ENCODE measurements at regions not wholly inside any gene's neighbourhood (a gene's known extent, or its start where the extent isn't known, plus 50 kb on each side); places are given as distances from the start of the nearest gene placed in this dataset.
A peak's percentile ranks its signal among the peaks of the same experiment; 100 is the strongest.

DNA sequence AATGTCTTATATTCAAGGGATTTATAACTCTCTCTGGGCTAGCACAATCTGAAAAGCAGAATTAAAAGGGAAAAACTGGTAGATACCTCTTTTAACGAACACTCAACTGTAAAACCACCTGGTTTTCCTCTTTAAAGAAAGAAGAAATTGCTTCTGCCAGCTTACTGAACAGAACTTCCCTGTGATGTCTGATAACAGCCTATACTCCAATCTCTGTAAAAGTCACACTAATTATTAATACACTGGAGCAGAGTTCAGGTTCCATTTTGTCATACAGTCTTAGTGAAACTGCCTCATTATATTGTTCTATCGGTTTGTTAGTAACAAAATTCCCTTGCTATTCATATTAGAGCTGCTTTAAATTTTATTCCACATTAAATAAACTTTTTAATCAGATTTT lies 251.0 kb upstream of the STARD13 start:
- H3K4me3 ChIP-seq, result peak overlapping the region in 1 of 2 donors; percentile 3
- no peak for TF ChIP-seq POLR2AphosphoS5 (IDR thresholded peaks at IDR 0.05)
- TF ChIP-seq, protein P1, sequence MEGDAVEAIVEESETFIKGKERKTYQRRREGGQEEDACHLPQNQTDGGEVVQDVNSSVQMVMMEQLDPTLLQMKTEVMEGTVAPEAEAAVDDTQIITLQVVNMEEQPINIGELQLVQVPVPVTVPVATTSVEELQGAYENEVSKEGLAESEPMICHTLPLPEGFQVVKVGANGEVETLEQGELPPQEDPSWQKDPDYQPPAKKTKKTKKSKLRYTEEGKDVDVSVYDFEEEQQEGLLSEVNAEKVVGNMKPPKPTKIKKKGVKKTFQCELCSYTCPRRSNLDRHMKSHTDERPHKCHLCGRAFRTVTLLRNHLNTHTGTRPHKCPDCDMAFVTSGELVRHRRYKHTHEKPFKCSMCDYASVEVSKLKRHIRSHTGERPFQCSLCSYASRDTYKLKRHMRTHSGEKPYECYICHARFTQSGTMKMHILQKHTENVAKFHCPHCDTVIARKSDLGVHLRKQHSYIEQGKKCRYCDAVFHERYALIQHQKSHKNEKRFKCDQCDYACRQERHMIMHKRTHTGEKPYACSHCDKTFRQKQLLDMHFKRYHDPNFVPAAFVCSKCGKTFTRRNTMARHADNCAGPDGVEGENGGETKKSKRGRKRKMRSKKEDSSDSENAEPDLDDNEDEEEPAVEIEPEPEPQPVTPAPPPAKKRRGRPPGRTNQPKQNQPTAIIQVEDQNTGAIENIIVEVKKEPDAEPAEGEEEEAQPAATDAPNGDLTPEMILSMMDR (IDR thresholded peaks at IDR 0.05), result no peak
- no peak for TF ChIP-seq POLR2A (IDR thresholded peaks at IDR 0.05)
- no peaks in the 10 kb centered on the region for H3K9me3 ChIP-seq
- WGBS, result 29% methylated on average over 2 of the region's 2 CpGs
- H3K4me1 ChIP-seq (replicated peaks), result peaks cover 3% of the 10 kb centered on the region
- intact Hi-C loops (cut with DNase I), result no loop called here
- no peaks in the 10 kb centered on the region for H3K36me3 ChIP-seq
- H3K27ac ChIP-seq, result peak overlapping the region; percentile 67 to 80
- no peak for DNase-seq (ENCODE audit: low spot score)
- H3K27me3 ChIP-seq (replicated peaks; ENCODE audit: insufficient read depth), result no peaks in the 10 kb centered on the region

- peak overlapping the region; percentile 67 to 80 for H3K27ac ChIP-seq
- H3K36me3 ChIP-seq, result no peaks in the 10 kb centered on the region
- intact Hi-C loops (cut with DNase I), result no loop called here
- 24% methylated on average over 5 of the region's 5 CpGs for WGBS
- peaks cover 3% of the 10 kb centered on the region for H3K4me1 ChIP-seq (replicated peaks)
- H3K9me3 ChIP-seq, result no peaks in the 10 kb centered on the region
- H3K4me3 ChIP-seq, result peak overlapping the region in 1 of 2 donors; percentile 3
- H3K27me3 ChIP-seq (replicated peaks; ENCODE audit: insufficient read depth), result no peaks in the 10 kb centered on the region
- peak; percentile 76 for TF ChIP-seq POLR2AphosphoS5 (IDR thresholded peaks at IDR 0.05)
- TF ChIP-seq POLR2A (IDR thresholded peaks at IDR 0.05), result no peak
- TF ChIP-seq, protein P1 (IDR thresholded peaks at IDR 0.05), result no peak
- peak; percentile 27 for DNase-seq (ENCODE audit: low spot score)
Observed at GRCh38 chr13:33537026-33537425, 251.5 kb upstream of the STARD13 start.

GRCh38 chr13:33537676-33538075 lies 252.1 kb upstream of the STARD13 start:
- Histone ChIP-seq H3K27me3 (replicated peaks; ENCODE audit: insufficient read depth) (no peaks in the 10 kb centered on the region), H3K27ac (peak overlapping the region; percentile 67 to 80), H3K4me1 (replicated peaks) (peaks cover 3% of the 10 kb centered on the region), H3K9me3 (no peaks in the 10 kb centered on the region), H3K36me3 (no peaks in the 10 kb centered on the region), H3K4me3 (no peak overlapping the region)
- 28% methylated on average over 2 of the region's 2 CpGs for WGBS
- TF ChIP-seq, protein P1 (IDR thresholded peaks at IDR 0.05), result no peak
- TF ChIP-seq POLR2A (IDR thresholded peaks at IDR 0.05) (no peak), POLR2AphosphoS5 (IDR thresholded peaks at IDR 0.05) (no peak)
- DNase-seq (ENCODE audit: low spot score), result no peak
- intact Hi-C loops (cut with DNase I), result no loop called here

DNA sequence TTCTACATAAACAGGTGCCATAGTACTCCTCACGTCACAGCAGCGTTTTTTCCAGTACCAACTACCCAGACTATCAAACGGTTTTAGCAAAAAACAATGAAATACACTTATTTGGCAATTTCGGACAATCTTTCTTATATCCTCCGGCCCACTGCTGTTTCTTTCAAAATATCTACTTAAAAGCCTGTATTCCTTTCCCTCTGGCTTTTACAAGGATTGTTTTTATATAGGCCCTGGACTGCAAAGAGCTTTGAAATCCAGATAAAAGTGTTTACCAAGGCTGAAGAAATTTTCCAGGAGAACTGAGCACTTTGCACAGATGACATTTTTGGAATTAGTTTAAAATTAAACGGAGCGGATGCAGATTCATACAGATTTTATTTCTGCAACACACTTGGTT lies 255.9 kb upstream of the STARD13 start:
- 44% methylated on average over 7 of the region's 7 CpGs for WGBS
- DNase-seq (ENCODE audit: low spot score), result no peak
- Histone ChIP-seq H3K4me3 (peak overlapping the region; percentile 30 to 48), H3K36me3 (no peaks in the 10 kb centered on the region), H3K27me3 (replicated peaks; ENCODE audit: insufficient read depth) (no peaks in the 10 kb centered on the region), H3K9me3 (no peaks in the 10 kb centered on the region), H3K4me1 (replicated peaks) (peaks cover 3% of the 10 kb centered on the region), H3K27ac (peak overlapping the region; percentile 96 to 99)
- TF ChIP-seq POLR2AphosphoS5 (IDR thresholded peaks at IDR 0.05), result no peak
- TF ChIP-seq, protein P1 (IDR thresholded peaks at IDR 0.05), result no peak
- no peak for TF ChIP-seq POLR2A (IDR thresholded peaks at IDR 0.05)
- intact Hi-C loops (cut with DNase I), result loop anchor here (5.0 to 10.0 kb wide), 3 partner anchors 181 to 527 kb away; partner anchors contain the start of gene KL

GRCh38 chr13:33541962-33542308 lies 256.4 kb upstream of the STARD13 start:
- Histone ChIP-seq H3K9me3 (no peaks in the 10 kb centered on the region), H3K27me3 (replicated peaks; ENCODE audit: insufficient read depth) (no peaks in the 10 kb centered on the region), H3K36me3 (no peaks in the 10 kb centered on the region), H3K4me1 (replicated peaks) (peaks cover 3% of the 10 kb centered on the region), H3K4me3 (peak overlapping the region; percentile 30 to 48), H3K27ac (peak overlapping the region; percentile 96 to 99)
- TF ChIP-seq, protein P1 (IDR thresholded peaks at IDR 0.05), result no peak
- TF ChIP-seq POLR2AphosphoS5 (IDR thresholded peaks at IDR 0.05), result no peak
- TF ChIP-seq POLR2A (IDR thresholded peaks at IDR 0.05), result no peak
- 4% methylated on average over 8 of the region's 8 CpGs for WGBS
- no peak for DNase-seq (ENCODE audit: low spot score)
- intact Hi-C loops (cut with DNase I), result loop anchor here (5.0 to 10.0 kb wide), 3 partner anchors 180 to 527 kb away; partner anchors contain the start of gene KL
